ENCODE measurements at regions not wholly inside any gene's neighbourhood (a gene's known extent, or its start where the extent isn't known, plus 50 kb on each side); places are given as distances from the start of the nearest gene placed in this dataset.
A peak's percentile ranks its signal among the peaks of the same experiment; 100 is the strongest.
"Not testable (repeated sequence)": the region's sequence is repeated elsewhere in the genome, so short reads cannot be mapped to it uniquely, and the experiment has no call there.

- Histone ChIP-seq H3K36me3 (ENCODE audit: insufficient read depth, low read length) (no peaks in the 10 kb centered on the region), H3K27ac (ENCODE audit: low read depth, low read length) (no peak overlapping the region), H3K4me3 (ENCODE audit: low read depth, low read length) (no peak overlapping the region), H2AFZ (ENCODE audit: low read length, unreplicated experiment) (no peak overlapping the region), H3K27me3 (ENCODE audit: insufficient read depth, low read length) (no peaks in the 10 kb centered on the region), H3K4me1 (ENCODE audit: control insufficient read depth, insufficient read depth, low read length, unreplicated experiment) (no peaks in the 10 kb centered on the region), H3K79me2 (ENCODE audit: control insufficient read depth, insufficient read depth, low read length, unreplicated experiment) (no peaks in the 10 kb centered on the region)
Measured at GRCh38 chr5:138637256-138637655, 62.1 kb upstream of the HSPA9 start.

DNA sequence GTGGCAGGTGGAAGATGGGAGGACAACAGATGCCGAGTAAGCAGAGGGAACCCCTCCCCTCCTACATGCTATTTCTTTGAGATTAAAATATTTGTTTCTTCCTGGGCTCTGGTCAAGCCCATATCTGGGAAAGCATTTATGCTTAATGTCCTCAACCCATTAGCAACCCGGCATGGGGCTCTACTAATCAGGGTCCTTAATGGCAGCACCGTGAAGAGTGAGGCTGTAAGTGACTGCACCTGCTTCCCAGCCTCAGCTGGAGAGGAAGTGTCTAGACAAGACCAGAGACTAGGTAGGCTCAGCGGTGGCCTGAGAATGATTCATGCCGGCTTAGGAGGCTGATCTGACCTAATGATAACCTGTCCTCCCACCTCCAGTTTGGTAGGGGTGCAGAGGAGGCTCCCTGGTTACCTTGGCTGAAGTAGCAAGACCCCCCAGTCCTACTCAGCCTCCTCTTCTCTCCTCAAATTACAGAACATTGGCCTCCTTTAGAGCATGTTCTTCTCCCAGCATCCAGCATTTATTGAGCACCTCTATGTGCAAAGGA, 61.3 kb upstream of the HSPA9 start:
- Histone ChIP-seq H2AFZ (ENCODE audit: low read length, unreplicated experiment) (no peak overlapping the region), H3K4me3 (ENCODE audit: low read depth, low read length) (no peak overlapping the region), H3K4me1 (ENCODE audit: control insufficient read depth, insufficient read depth, low read length, unreplicated experiment) (no peaks in the 10 kb centered on the region), H3K27me3 (ENCODE audit: insufficient read depth, low read length) (no peaks in the 10 kb centered on the region), H3K79me2 (ENCODE audit: control insufficient read depth, insufficient read depth, low read length, unreplicated experiment) (no peaks in the 10 kb centered on the region), H3K27ac (ENCODE audit: low read depth, low read length) (no peak overlapping the region), H3K36me3 (ENCODE audit: insufficient read depth, low read length) (no peaks in the 10 kb centered on the region)

DNA sequence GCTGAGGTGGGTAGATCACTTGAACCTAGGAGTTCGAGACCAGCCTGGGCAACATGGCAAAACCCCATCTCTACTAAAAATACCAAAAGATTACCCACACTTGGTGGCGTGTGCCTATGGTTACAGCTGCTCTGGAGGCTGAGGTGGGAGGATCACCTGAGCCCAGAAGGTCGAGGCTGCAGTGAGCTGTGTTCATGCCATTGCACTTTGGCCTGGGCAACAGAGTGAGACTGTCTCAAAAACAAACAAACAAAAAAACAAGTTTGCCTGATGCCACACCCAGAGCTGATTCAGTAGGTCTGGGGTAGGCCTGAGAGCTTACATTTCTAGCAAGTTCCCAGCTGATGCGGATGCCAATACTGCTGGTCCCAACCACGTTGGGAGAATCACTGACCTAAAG, 60.5 kb upstream of the HSPA9 start:
- no peak overlapping the region for H3K27ac ChIP-seq (ENCODE audit: low read depth, low read length)
- H3K79me2 ChIP-seq (ENCODE audit: control insufficient read depth, insufficient read depth, low read length, unreplicated experiment): no peaks in the 10 kb centered on the region
- H3K36me3 ChIP-seq (ENCODE audit: insufficient read depth, low read length): no peaks in the 10 kb centered on the region
- no peaks in the 10 kb centered on the region for H3K4me1 ChIP-seq (ENCODE audit: control insufficient read depth, insufficient read depth, low read length, unreplicated experiment)
- no peak overlapping the region for H3K4me3 ChIP-seq (ENCODE audit: low read depth, low read length)
- no peaks in the 10 kb centered on the region for H3K27me3 ChIP-seq (ENCODE audit: insufficient read depth, low read length)
- no peak overlapping the region for H2AFZ ChIP-seq (ENCODE audit: low read length, unreplicated experiment)

GRCh38 chr5:138635265-138635664, 60.1 kb upstream of the HSPA9 start:
- Histone ChIP-seq H2AFZ (ENCODE audit: low read length, unreplicated experiment) (peak overlapping the region; percentile 65), H3K27me3 (ENCODE audit: insufficient read depth, low read length) (no peaks in the 10 kb centered on the region), H3K36me3 (ENCODE audit: insufficient read depth, low read length) (no peaks in the 10 kb centered on the region), H3K79me2 (ENCODE audit: control insufficient read depth, insufficient read depth, low read length, unreplicated experiment) (no peaks in the 10 kb centered on the region), H3K4me1 (ENCODE audit: control insufficient read depth, insufficient read depth, low read length, unreplicated experiment) (no peaks in the 10 kb centered on the region), H3K27ac (ENCODE audit: low read depth, low read length) (no peak overlapping the region), H3K4me3 (ENCODE audit: low read depth, low read length) (no peak overlapping the region)

- H3K27ac ChIP-seq (ENCODE audit: low read depth, low read length); H3K36me3 ChIP-seq (ENCODE audit: insufficient read depth, low read length); H2AFZ ChIP-seq (ENCODE audit: low read length, unreplicated experiment); H3K4me3 ChIP-seq (ENCODE audit: low read depth, low read length); H3K79me2 ChIP-seq (ENCODE audit: control insufficient read depth, insufficient read depth, low read length, unreplicated experiment); H3K27me3 ChIP-seq (ENCODE audit: insufficient read depth, low read length); H3K4me1 ChIP-seq (ENCODE audit: control insufficient read depth, insufficient read depth, low read length, unreplicated experiment): not testable (repeated sequence)
Measured at GRCh38 chr5:138634804-138635203, 59.6 kb upstream of the HSPA9 start.

DNA sequence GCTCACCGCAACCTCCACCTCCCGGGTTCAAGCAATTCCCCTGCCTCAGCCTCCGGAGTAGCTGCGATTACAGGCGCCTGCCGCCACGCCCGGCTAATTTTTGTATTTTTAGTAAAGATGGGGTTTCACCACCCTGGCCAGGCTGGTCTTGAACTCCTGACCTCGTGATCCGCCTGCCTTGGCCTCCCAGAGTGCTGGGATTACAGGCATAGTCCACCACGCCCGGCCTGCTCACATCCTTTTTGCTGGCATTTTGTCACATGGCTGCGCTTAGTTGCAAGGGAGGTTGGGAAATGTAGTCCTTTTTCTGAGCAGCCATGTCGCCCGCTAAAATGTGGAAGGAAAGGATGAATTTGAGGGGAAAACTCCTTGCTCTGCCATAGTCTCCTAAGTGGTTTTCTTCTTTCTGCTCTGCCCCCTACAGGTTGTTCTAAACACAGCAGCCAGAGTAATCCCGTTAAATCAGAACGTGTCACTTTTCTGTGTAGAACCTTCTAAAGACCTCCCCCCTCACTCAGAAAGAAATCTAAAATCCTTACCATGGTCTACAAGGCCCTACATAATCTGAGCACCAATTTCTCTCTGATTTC, 57.8 kb upstream of the HSPA9 start:
- Histone ChIP-seq H3K79me2 (ENCODE audit: control insufficient read depth, insufficient read depth, low read length, unreplicated experiment) (no peaks in the 10 kb centered on the region), H3K36me3 (ENCODE audit: insufficient read depth, low read length) (no peaks in the 10 kb centered on the region), H3K4me1 (ENCODE audit: control insufficient read depth, insufficient read depth, low read length, unreplicated experiment) (no peaks in the 10 kb centered on the region), H3K27me3 (ENCODE audit: insufficient read depth, low read length) (no peaks in the 10 kb centered on the region), H3K27ac (ENCODE audit: low read depth, low read length) (no peak overlapping the region), H3K4me3 (ENCODE audit: low read depth, low read length) (no peak overlapping the region), H2AFZ (ENCODE audit: low read length, unreplicated experiment) (no peak overlapping the region)

DNA sequence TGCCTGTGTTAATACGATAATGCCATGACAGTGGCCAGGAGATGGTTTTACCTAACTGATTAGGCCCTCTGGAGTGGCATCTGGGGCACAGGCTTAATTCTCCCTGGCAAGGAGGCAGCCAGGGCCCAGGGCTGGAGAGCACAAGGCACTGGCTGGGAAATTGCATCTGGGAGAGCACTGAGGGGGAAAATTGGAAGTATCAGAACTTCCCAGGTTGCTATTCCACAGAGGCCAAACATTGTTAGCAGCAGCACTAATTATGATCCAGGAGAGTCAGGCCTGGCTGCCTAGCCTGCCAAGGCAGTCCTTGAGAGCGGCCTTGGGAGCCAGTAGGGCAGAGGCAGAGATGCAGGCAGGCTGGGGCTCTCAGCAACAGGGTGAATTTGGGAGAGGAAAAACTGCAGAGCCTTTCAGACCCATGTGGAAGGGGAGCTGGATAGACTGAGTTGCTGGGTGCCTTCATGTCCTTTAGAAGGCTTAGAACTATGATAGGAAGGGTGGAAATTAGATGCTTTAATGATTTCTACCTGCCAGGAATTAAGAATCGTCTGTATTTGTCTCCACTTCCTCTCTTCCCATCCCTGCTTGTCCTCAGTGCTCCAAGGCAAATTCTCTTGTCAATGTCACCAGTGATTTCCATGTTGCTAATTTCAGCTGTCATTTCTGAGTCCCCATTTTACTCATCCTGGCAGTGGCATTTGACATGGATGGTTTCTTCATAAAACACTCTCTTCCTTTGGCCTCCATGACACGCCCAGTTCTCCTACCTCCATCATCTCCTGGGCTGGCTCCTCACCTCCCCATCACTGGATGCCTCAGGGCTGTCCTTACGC, 56.1 kb upstream of the HSPA9 start:
- no peaks in the 10 kb centered on the region for H3K27me3 ChIP-seq (ENCODE audit: insufficient read depth, low read length)
- no peak overlapping the region for H2AFZ ChIP-seq (ENCODE audit: low read length, unreplicated experiment)
- H3K36me3 ChIP-seq (ENCODE audit: insufficient read depth, low read length): no peaks in the 10 kb centered on the region
- H3K4me1 ChIP-seq (ENCODE audit: control insufficient read depth, insufficient read depth, low read length, unreplicated experiment): no peaks in the 10 kb centered on the region
- H3K79me2 ChIP-seq (ENCODE audit: control insufficient read depth, insufficient read depth, low read length, unreplicated experiment): no peaks in the 10 kb centered on the region
- H3K4me3 ChIP-seq (ENCODE audit: low read depth, low read length): no peak overlapping the region
- no peak overlapping the region for H3K27ac ChIP-seq (ENCODE audit: low read depth, low read length)

GRCh38 chr5:138629392-138629791, 54.2 kb upstream of the HSPA9 start:
- no peaks in the 10 kb centered on the region for H3K79me2 ChIP-seq (ENCODE audit: control insufficient read depth, insufficient read depth, low read length, unreplicated experiment)
- no peaks in the 10 kb centered on the region for H3K4me1 ChIP-seq (ENCODE audit: control insufficient read depth, insufficient read depth, low read length, unreplicated experiment)
- no peak overlapping the region for H3K4me3 ChIP-seq (ENCODE audit: low read depth, low read length)
- no peak overlapping the region for H3K27ac ChIP-seq (ENCODE audit: low read depth, low read length)
- H3K27me3 ChIP-seq (ENCODE audit: insufficient read depth, low read length): no peaks in the 10 kb centered on the region
- no peaks in the 10 kb centered on the region for H3K36me3 ChIP-seq (ENCODE audit: insufficient read depth, low read length)
- H2AFZ ChIP-seq (ENCODE audit: low read length, unreplicated experiment): no peak overlapping the region

DNA sequence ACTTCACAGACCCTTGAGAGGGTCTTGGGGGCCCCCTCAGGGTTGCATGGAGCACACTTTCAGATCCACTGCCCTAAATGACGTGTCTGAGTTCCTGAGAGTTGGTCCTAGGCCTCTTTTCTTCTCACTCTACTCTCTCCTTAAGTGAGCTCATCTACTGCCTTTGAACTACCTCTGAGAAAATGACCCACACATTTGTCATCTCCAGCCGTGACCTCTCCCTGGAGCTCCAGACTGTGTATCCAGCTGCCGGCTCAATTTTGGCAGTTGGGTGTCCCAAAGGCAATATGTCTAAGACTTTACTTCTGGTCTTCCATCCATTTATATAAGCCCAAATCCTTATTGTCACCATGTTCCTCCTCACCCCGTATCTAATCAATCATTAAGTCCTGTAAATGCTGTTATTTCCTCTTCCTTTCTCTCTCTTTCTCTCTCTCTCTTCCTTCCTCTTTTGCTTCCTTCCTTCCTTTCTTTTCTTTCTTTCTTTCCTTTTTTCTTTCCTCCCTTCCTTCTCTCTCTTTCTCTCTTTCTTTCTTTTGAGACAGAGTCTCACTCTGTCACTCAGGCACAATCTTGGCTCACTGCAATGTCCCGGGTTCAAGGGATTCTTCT, 51.2 kb upstream of the HSPA9 start:
- H3K4me1 ChIP-seq (ENCODE audit: control insufficient read depth, insufficient read depth, low read length, unreplicated experiment): no peaks in the 10 kb centered on the region
- H2AFZ ChIP-seq (ENCODE audit: low read length, unreplicated experiment): no peak overlapping the region
- no peaks in the 10 kb centered on the region for H3K36me3 ChIP-seq (ENCODE audit: insufficient read depth, low read length)
- no peaks in the 10 kb centered on the region for H3K79me2 ChIP-seq (ENCODE audit: control insufficient read depth, insufficient read depth, low read length, unreplicated experiment)
- no peak overlapping the region for H3K4me3 ChIP-seq (ENCODE audit: low read depth, low read length)
- no peak overlapping the region for H3K27ac ChIP-seq (ENCODE audit: low read depth, low read length)
- H3K27me3 ChIP-seq (ENCODE audit: insufficient read depth, low read length): no peaks in the 10 kb centered on the region

DNA sequence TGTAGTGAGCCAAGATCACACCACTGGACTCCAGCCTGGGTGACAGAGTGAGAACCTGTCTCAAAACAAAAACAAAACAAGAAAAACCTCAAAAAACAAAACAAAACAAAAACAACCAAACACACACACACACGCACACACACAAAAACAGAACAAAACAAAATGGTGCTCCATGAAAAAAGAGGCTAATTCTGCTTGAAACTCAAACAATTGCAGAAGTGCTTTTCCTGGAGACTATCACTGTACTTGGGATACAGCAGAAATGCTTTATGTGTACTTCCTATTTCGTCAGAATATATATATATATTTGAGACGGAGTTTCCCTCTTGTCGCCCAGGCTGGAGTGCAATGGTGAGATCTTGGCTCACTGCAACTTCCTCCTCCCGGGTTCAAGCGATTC, 49.9 kb upstream of the HSPA9 start:
- Histone ChIP-seq H3K27me3 (ENCODE audit: insufficient read depth, low read length) (no peaks in the 10 kb centered on the region), H3K4me3 (ENCODE audit: low read depth, low read length) (no peak overlapping the region), H3K27ac (ENCODE audit: low read depth, low read length) (no peak overlapping the region), H3K4me1 (ENCODE audit: control insufficient read depth, insufficient read depth, low read length, unreplicated experiment) (no peaks in the 10 kb centered on the region), H3K79me2 (ENCODE audit: control insufficient read depth, insufficient read depth, low read length, unreplicated experiment) (no peaks in the 10 kb centered on the region), H3K36me3 (ENCODE audit: insufficient read depth, low read length) (no peaks in the 10 kb centered on the region), H2AFZ (ENCODE audit: low read length, unreplicated experiment) (no peak overlapping the region)

Data from ACC112 (cell line).